Gastroesophageal sphincter (tissue), 3 donors: ENCODE measurements at regions not wholly inside any gene's neighbourhood (a gene's known extent, or its start where the extent isn't known, plus 50 kb on each side); places are given as distances from the start of the nearest gene placed in this dataset.

ENCODE experiments used
- CTCF ChIP-seq, 4 experiments: fragments of 200-600 bp in 2 of 4; fragments of 450-650 bp in 2 of 4; sonication (generic) in 1 of 4; IDR thresholded peaks; one replicate each; pipeline ENCODE4 v1.5.1; 2017 to 2019; ENCODE audit warnings: antibody characterized with exemption in 4 of 4, mild to moderate bottlenecking in 2 of 4, moderate library complexity in 2 of 4
- EP300 ChIP-seq: sonication (generic); formaldehyde crosslinking; IDR thresholded peaks from one replicate; pipeline ENCODE4 v1.6.1; 2017; ENCODE audit warnings: antibody characterized with exemption, mild to moderate bottlenecking
- POLR2AphosphoS5 ChIP-seq: sonication (generic); formaldehyde crosslinking; IDR thresholded peaks from one replicate; pipeline ENCODE4 v1.6.1; 2017; ENCODE audit warnings: antibody characterized with exemption

GRCh38 chr3:104816716-104817115 is 550.0 kb upstream of the ALCAM start:
- no peak for TF ChIP-seq EP300
- no peak for TF ChIP-seq CTCF (IDR thresholded peaks at IDR 0.05)
- TF ChIP-seq POLR2AphosphoS5 = no peak
